Subcutaneous abdominal adipose tissue (tissue), 5 donors: ENCODE measurements at regions not wholly inside any gene's neighbourhood (a gene's known extent, or its start where the extent isn't known, plus 50 kb on each side); places are given as distances from the start of the nearest gene placed in this dataset.
"Not testable (repeated sequence)": the region's sequence is repeated elsewhere in the genome, so short reads cannot be mapped to it uniquely, and the experiment has no call there.

Experiments used
- H3K27ac ChIP-seq: one replicate; pipeline ENCODE4 v1.7.0; 2013; ENCODE audit warnings: low read depth, mild to moderate bottlenecking, inconsistent platforms, low read length, moderate library complexity
- H3K27me3 ChIP-seq, 5 donors: one replicate each; pipeline ENCODE4 v1.7.0; 2013; ENCODE audit warnings: low read length in 5 of 5, inconsistent platforms in 1 of 5; ENCODE audit not compliant: control insufficient read depth in 5 of 5, insufficient read depth in 4 of 5
- H3K36me3 ChIP-seq, 5 donors: one replicate each; pipeline ENCODE4 v1.7.0; 2013; ENCODE audit warnings: low read length in 5 of 5; ENCODE audit not compliant: control insufficient read depth in 5 of 5, insufficient read depth in 5 of 5
- H3K4me1 ChIP-seq, 5 donors: one replicate each; pipeline ENCODE4 v1.7.0; 2013; ENCODE audit warnings: low read length in 5 of 5, mild to moderate bottlenecking in 3 of 5, moderate library complexity in 1 of 5; ENCODE audit not compliant: control insufficient read depth in 5 of 5, insufficient read depth in 5 of 5
- H3K4me3 ChIP-seq, 5 donors: one replicate each; pipeline ENCODE4 v1.7.0; 2013; ENCODE audit warnings: low read length in 5 of 5, low read depth in 1 of 5
- H3K9ac ChIP-seq, 5 donors: one replicate each; pipeline ENCODE4 v1.7.0; 2013; ENCODE audit warnings: low read length in 5 of 5, mild to moderate bottlenecking in 4 of 5, moderate library complexity in 3 of 5
- H3K9me3 ChIP-seq, 5 donors: one replicate each; pipeline ENCODE4 v1.7.0; 2013; ENCODE audit warnings: low read length in 5 of 5; ENCODE audit not compliant: control insufficient read depth in 5 of 5
- donor health status: healthy.
- donor health status: healthy.
- donor health status: healthy.
- donor health status: healthy.
- donor health status: healthy.

DNA sequence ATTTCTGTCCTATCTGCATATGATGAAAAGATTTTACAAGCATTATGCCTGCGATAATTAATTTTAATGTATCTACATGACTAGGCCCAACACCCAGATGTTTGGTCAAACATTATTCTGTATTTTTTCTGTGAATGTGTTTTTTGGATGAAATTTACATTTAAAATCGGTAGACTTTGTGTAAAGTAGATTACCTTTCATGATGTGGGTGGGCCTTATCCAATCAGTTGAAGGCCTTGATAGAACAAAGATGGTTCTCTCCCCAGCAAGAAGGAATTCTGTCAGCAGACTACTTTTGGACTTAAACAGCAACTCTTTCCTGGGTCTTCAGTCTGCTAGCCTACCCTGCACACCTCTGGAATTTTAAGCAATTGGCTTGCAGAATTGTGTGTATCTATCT lies 844.0 kb downstream of the BRINP3 start:
- no peak overlapping the region for H3K27ac ChIP-seq
- H3K9me3 ChIP-seq = peaks cover 0 to 3% (median 0%) of the 10 kb centered on the region in 5 donors
- H3K27me3 ChIP-seq = no peaks in the 10 kb centered on the region
- no peak overlapping the region for H3K4me3 ChIP-seq
- H3K9ac ChIP-seq = no peak overlapping the region
- no peaks in the 10 kb centered on the region for H3K4me1 ChIP-seq
- no peaks in the 10 kb centered on the region for H3K36me3 ChIP-seq

DNA sequence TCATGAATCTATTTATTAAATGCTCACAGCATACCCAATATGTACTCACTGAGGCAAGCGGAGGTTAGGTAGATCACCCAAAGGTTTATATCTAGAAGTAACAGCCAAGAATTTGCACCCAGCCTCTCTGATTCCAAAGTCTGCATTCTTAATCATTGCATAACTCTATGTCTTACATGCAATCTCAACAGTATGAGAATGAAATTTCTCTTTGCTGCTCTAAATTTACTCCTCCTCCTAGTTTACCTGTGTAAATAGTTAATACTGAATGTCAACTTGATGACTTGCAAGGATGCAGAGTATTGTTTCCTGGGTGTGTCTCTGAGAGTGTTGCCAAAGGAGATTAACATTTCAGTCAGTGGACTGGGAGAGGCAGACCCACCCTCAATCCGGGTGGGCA lies 840.6 kb downstream of the BRINP3 start:
- Histone ChIP-seq H3K9ac (no peak overlapping the region), H3K9me3 (peaks cover 0 to 3% (median 0%) of the 10 kb centered on the region in 5 donors), H3K4me1 (no peaks in the 10 kb centered on the region), H3K27ac (no peak overlapping the region), H3K36me3 (no peaks in the 10 kb centered on the region), H3K4me3 (no peak overlapping the region), H3K27me3 (no peaks in the 10 kb centered on the region)

DNA sequence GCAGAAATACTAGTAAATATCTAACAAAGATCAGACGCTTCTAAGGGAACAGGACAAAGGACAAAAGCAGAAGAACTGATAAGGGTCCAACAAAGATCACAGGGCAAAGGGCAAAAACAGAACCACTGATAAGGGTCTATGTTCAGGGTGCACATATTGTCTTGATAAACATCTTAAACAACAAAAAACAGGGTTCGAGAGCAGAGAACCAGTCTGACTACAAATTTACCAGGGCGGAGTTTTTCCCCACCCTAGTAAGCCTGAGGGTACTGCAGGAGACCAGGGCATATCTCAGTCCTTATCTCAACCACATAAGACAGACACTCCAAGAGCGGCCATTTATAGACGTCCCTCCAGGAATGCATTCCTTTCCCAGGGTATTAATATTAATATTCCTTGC lies 833.5 kb downstream of the BRINP3 start:
- not testable (repeated sequence) for H3K9me3 ChIP-seq, H3K4me3 ChIP-seq, H3K36me3 ChIP-seq, H3K27me3 ChIP-seq, H3K9ac ChIP-seq, H3K4me1 ChIP-seq, H3K27ac ChIP-seq

DNA sequence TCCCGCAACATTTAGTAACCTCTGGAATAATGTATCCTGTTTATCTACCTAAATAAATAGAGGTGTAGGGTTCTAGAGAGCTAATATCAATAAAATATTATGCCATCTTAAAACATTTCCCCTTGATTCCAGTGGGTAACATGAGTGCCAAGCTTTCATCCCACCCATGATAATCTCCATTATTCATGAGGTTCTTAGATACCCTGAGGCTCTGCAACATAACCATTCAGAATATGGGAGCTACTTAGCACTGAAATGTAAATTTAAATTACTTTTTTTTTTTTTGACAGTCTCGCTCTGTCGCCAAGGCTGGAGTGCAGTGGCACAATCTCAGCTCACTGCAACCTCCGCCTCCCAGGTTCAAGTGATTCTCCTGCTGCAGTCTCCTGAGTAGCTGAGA lies 832.7 kb downstream of the BRINP3 start:
- Histone ChIP-seq H3K27me3 (no peaks in the 10 kb centered on the region), H3K4me1 (no peaks in the 10 kb centered on the region), H3K27ac (no peak overlapping the region), H3K9ac (no peak overlapping the region), H3K36me3 (no peaks in the 10 kb centered on the region), H3K4me3 (no peak overlapping the region), H3K9me3 (no peaks in the 10 kb centered on the region)

DNA sequence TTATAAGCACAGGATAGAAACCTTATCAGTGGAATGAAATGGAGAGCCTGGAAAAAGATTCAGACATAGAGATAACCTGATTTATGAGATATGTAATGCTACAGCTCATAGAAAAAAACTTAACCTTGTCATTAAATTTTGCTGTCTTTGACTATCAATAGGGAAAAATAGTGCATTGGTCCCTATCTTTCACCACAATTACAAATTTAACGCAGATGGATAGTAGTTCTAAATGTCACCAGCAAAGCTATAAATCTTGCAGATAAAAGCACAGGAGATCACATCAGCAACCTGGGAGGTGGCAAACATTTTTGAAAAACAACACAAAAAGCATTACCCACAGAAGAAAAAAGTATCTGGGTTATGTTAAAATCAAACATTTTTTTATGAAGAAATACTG lies 831.6 kb downstream of the BRINP3 start:
- Histone ChIP-seq H3K4me1 (no peaks in the 10 kb centered on the region), H3K4me3 (no peak overlapping the region), H3K27ac (no peak overlapping the region), H3K27me3 (no peaks in the 10 kb centered on the region), H3K9ac (no peak overlapping the region), H3K36me3 (no peaks in the 10 kb centered on the region), H3K9me3 (no peaks in the 10 kb centered on the region)

DNA sequence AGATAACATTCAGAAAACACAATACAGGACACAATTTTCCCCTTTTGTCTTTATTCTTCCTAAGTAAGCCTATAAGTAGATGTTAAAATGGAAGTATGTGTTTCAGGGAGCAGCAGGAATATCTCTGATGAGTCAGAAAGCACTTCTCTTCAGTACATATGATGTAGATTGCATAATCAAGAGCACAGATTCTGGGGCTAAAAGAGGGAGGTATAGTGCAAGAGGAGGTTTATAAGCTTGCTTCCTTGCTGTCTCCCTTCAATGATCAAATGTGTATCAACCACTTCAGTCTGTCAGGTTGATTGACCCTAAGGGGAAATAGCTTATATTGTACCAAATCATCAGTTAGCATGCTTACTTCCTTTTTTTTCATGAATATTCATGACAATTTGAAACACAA lies 822.8 kb downstream of the BRINP3 start:
- H3K27me3 ChIP-seq = no peaks in the 10 kb centered on the region

DNA sequence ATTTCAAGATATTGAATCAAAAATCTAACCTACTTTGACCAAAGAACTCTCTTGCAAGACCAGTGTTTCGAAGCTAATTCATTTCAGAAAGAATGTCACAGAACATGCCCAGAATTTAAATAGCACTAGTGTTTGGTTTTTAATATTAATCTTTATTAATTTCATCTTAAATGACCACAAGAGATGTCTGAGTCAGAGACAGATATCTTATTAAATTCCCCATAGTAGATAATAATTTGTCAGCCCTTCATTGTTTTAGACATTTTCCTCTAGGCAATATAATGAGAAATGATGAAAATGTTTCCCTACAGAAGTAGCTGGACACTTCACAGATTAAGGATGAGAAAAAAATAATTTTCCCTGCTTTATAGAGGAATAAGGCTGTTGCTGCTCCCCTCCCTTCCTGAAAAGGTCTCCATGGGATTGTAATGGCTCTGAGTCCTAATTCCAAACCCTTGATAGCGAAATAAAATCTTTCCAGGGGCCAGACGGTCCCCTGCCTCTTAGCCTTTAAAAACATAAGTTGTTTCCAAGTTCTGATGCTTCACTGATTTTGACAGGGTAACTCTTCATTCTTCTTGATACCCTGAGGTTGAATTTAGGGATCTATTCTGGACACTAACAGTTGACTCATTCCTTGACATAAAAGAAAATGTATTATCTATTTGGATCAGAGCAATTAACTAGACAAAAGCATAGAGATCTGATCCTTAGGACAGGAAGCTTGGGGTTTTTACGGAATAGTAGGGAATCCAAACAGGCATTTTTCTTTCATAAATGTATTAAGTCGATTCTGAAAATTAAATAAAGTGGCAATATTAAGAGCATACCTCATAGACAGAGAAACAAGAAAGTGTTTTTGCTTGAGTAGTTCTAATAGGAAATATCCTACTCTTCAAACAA lies 820.8 kb downstream of the BRINP3 start:
- Histone ChIP-seq H3K4me3 (no peak overlapping the region), H3K27me3 (no peaks in the 10 kb centered on the region), H3K9me3 (no peaks in the 10 kb centered on the region), H3K36me3 (no peaks in the 10 kb centered on the region), H3K27ac (no peak overlapping the region), H3K4me1 (no peaks in the 10 kb centered on the region), H3K9ac (no peak overlapping the region)

More for the DNA sequence above, 822.8 kb downstream of the BRINP3 start:
- H3K9me3 ChIP-seq = no peaks in the 10 kb centered on the region
- no peak overlapping the region for H3K27ac ChIP-seq
- H3K4me1 ChIP-seq = no peaks in the 10 kb centered on the region
- H3K4me3 ChIP-seq = no peak overlapping the region
- no peak overlapping the region for H3K9ac ChIP-seq
- H3K36me3 ChIP-seq = no peaks in the 10 kb centered on the region

DNA sequence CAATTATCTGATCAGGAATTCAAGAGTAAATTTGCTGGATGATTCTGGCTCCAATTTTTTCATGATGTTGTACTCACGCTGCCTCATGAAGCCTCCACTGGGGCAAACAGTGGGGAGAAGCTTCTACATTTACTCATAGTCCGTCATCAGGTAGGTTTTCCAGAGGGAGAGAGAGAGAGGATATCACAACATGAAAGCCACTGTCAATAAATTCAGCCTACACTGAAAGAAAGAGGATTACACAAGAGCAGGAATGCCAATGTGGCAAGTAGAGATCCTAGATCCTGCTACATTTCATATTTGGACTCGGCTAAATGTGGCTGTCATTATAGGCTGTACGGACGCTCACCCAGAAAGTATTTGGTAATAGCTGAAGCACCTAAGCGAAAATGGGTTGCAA lies 819.9 kb downstream of the BRINP3 start:
- Histone ChIP-seq H3K9me3 (no peaks in the 10 kb centered on the region), H3K27me3 (no peaks in the 10 kb centered on the region), H3K4me1 (no peaks in the 10 kb centered on the region), H3K9ac (no peak overlapping the region), H3K36me3 (no peaks in the 10 kb centered on the region), H3K4me3 (no peak overlapping the region), H3K27ac (no peak overlapping the region)

DNA sequence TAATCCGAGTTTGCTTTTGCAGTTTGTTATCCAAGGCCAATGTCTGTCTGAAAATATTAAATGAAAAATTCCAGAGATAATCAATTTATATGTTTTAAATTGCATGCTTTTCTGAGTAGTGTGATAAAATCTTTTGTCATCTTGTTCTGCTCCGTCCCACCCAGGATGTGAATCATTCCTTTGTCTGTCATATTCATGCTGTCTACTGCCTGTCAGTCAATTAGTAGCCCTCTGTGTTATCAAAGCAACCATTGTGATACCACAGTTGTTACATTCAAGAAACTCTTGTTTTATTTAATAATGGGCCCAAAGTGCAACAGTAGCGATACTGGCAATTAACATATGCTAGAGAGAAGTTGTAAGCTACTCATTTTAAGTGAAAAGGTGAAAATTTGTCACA lies 819.3 kb downstream of the BRINP3 start:
- H3K9ac ChIP-seq = no peak overlapping the region
- H3K36me3 ChIP-seq = no peaks in the 10 kb centered on the region
- no peaks in the 10 kb centered on the region for H3K9me3 ChIP-seq

DNA sequence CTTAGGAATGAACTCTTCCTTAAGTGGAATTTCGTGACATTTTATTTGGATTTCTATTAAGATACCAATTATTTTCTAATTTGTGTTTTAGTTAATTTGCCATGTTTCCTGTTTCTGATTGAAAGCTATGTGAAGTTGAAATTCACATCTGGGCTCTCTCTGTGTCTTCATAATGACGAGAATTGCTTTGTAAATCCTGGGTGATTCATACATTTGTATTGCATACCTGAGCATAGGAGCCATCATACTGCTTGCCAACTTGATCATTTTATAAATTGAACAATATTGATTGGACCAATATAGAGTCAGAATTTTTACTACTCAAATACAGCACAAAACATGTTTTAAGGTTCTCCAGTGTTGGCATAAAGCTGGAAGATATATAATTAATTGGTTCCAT lies 817.9 kb downstream of the BRINP3 start:
- Histone ChIP-seq H3K4me1 (no peaks in the 10 kb centered on the region), H3K4me3 (no peak overlapping the region), H3K9me3 (no peaks in the 10 kb centered on the region), H3K36me3 (no peaks in the 10 kb centered on the region), H3K27ac (no peak overlapping the region), H3K27me3 (no peaks in the 10 kb centered on the region), H3K9ac (no peak overlapping the region)

More for the DNA sequence above, 819.3 kb downstream of the BRINP3 start:
- no peak overlapping the region for H3K27ac ChIP-seq
- H3K27me3 ChIP-seq = no peaks in the 10 kb centered on the region
- H3K4me1 ChIP-seq = no peaks in the 10 kb centered on the region
- H3K4me3 ChIP-seq = no peak overlapping the region
